ENCODE measurements at regions not wholly inside any gene's neighbourhood (a gene's known extent, or its start where the extent isn't known, plus 50 kb on each side); places are given as distances from the start of the nearest gene placed in this dataset.
A peak's percentile ranks its signal among the peaks of the same experiment; 100 is the strongest.
"Not testable (repeated sequence)": the region's sequence is repeated elsewhere in the genome, so short reads cannot be mapped to it uniquely, and the experiment has no call there.

- Histone ChIP-seq H3K36me3 (no peaks in the 10 kb centered on the region), H3K4me1 (no peaks in the 10 kb centered on the region), H3F3A (ENCODE audit: low read depth) (no peaks in the 10 kb centered on the region), H3K27me3 (no peaks in the 10 kb centered on the region), H3K9me3 (ENCODE audit: low read depth) (no peaks in the 10 kb centered on the region), H3K79me2 (ENCODE audit: low read depth) (no peaks in the 10 kb centered on the region), H3K9ac (no peak overlapping the region), H4K20me1 (ENCODE audit: low read depth) (no peaks in the 10 kb centered on the region), H3K27ac (no peak overlapping the region), H3K4me3 (no peak overlapping the region), H2AFZ (replicated peaks) (no peak overlapping the region), H3K4me2 (no peak overlapping the region)
- no peaks in the 10 kb centered on the region for H3K27me3 Mint-ChIP-seq (ENCODE audit: insufficient read depth, low read depth)
- H3K27ac Mint-ChIP-seq = no peak overlapping the region
- no peaks in the 10 kb centered on the region for H3K36me3 Mint-ChIP-seq
- no peaks in the 10 kb centered on the region for H3K9me3 Mint-ChIP-seq
- TF ChIP-seq EZH2phosphoT487 (IDR thresholded peaks at IDR 0.05) (no peak), EZH2 (IDR thresholded peaks at IDR 0.05) (no peak)
- TF ChIP-seq, protein P1, sequence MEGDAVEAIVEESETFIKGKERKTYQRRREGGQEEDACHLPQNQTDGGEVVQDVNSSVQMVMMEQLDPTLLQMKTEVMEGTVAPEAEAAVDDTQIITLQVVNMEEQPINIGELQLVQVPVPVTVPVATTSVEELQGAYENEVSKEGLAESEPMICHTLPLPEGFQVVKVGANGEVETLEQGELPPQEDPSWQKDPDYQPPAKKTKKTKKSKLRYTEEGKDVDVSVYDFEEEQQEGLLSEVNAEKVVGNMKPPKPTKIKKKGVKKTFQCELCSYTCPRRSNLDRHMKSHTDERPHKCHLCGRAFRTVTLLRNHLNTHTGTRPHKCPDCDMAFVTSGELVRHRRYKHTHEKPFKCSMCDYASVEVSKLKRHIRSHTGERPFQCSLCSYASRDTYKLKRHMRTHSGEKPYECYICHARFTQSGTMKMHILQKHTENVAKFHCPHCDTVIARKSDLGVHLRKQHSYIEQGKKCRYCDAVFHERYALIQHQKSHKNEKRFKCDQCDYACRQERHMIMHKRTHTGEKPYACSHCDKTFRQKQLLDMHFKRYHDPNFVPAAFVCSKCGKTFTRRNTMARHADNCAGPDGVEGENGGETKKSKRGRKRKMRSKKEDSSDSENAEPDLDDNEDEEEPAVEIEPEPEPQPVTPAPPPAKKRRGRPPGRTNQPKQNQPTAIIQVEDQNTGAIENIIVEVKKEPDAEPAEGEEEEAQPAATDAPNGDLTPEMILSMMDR (IDR thresholded peaks at IDR 0.05) = no peak
- H3K4me3 Mint-ChIP-seq = no peak overlapping the region
- DNase-seq (ENCODE audit: low spot score) = no peak
- no peaks in the 10 kb centered on the region for H3K4me1 Mint-ChIP-seq
These were observed 218.9 kb downstream of the NAP1L3 start for GRCh38 chrX:93454509-93454908.

DNA sequence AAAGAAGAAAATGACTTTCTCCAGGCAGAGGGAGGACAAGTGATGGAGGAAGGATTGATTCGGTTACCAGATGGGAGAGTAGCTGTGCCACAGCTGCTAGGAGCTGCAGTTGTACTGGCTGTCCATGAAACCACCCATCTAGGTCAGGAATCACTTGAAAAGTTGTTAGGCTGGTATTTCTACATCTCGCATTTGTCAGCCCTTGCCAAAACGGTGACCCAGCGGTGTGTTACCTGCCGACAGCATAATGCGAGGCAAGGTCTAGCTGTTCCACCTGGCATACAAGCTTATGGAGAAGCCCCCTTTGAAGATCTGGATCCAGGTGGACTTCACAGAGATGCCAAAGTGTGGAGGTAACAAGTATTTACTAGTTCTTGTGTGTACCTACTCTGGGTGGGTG, 238.7 kb downstream of the NAP1L3 start:
- H3K27me3 Mint-ChIP-seq (ENCODE audit: insufficient read depth, low read depth); H3K4me1 ChIP-seq; H3F3A ChIP-seq (ENCODE audit: low read depth); H4K20me1 ChIP-seq (ENCODE audit: low read depth); H2AFZ ChIP-seq (replicated peaks); H3K27ac Mint-ChIP-seq; H3K9me3 ChIP-seq (ENCODE audit: low read depth); DNase-seq (ENCODE audit: low spot score); H3K4me3 ChIP-seq; H3K27ac ChIP-seq; H3K4me1 Mint-ChIP-seq; H3K9me3 Mint-ChIP-seq; H3K4me3 Mint-ChIP-seq; H3K4me2 ChIP-seq; H3K9ac ChIP-seq; H3K36me3 Mint-ChIP-seq; H3K27me3 ChIP-seq; H3K36me3 ChIP-seq; H3K79me2 ChIP-seq (ENCODE audit: low read depth): not testable (repeated sequence)

DNA sequence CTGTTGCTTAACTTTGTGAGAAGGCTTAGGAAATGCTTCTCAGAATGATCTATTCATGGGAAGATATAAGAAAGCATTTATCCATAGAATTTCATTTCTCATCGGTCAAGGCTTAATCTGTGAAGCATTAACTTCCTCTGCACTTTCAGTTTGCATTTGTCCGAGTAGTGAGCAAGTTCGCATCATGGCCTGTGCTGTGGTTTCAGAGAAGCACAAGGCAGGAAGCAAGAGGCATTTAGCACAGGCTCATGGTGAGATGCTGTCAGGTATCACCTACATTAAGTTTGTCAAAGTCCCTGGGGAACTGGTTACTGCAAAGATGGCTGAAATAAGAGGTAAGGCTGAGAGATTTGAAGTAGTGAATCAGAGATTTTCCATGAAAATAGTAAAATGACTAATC, 244.9 kb downstream of the NAP1L3 start:
- no peak overlapping the region for H3K4me2 ChIP-seq
- no peaks in the 10 kb centered on the region for H3K27me3 ChIP-seq
- H3K9me3 ChIP-seq (ENCODE audit: low read depth) = no peaks in the 10 kb centered on the region
- no peak overlapping the region for H3K27ac Mint-ChIP-seq
- no peaks in the 10 kb centered on the region for H3K36me3 ChIP-seq
- H3F3A ChIP-seq (ENCODE audit: low read depth) = peaks cover 7% of the 10 kb centered on the region
- no peak overlapping the region for H3K4me3 ChIP-seq
- TF ChIP-seq EZH2phosphoT487 (IDR thresholded peaks at IDR 0.05) = no peak
- H3K79me2 ChIP-seq (ENCODE audit: low read depth) = no peaks in the 10 kb centered on the region
- no peak overlapping the region for H3K4me3 Mint-ChIP-seq
- H3K27me3 Mint-ChIP-seq (ENCODE audit: insufficient read depth, low read depth) = no peaks in the 10 kb centered on the region
- H3K27ac ChIP-seq = no peak overlapping the region
- no peaks in the 10 kb centered on the region for H4K20me1 ChIP-seq (ENCODE audit: low read depth)
- DNase-seq (ENCODE audit: low spot score) = no peak
- H2AFZ ChIP-seq (replicated peaks) = peak overlapping the region; percentile 17
- no peaks in the 10 kb centered on the region for H3K9me3 Mint-ChIP-seq
- H3K4me1 Mint-ChIP-seq = no peaks in the 10 kb centered on the region
- H3K36me3 Mint-ChIP-seq = no peaks in the 10 kb centered on the region
- H3K9ac ChIP-seq = no peak overlapping the region
- peaks cover 15% of the 10 kb centered on the region for H3K4me1 ChIP-seq

- peak; percentile 76 for DNase-seq (ENCODE audit: low spot score)
- H3K4me1 Mint-ChIP-seq = peaks cover 9% of the 10 kb centered on the region
These were observed 250.7 kb downstream of the NAP1L3 start for GRCh38 chrX:93422693-93423092.

More at GRCh38 chrX:93422693-93423092, 250.7 kb downstream of the NAP1L3 start:
- H3K36me3 ChIP-seq = no peaks in the 10 kb centered on the region
- Mint-ChIP-seq H3K27me3 (ENCODE audit: insufficient read depth, low read depth) (no peaks in the 10 kb centered on the region), H3K27ac (no peak overlapping the region), H3K4me3 (no peak overlapping the region), H3K9me3 (no peaks in the 10 kb centered on the region), H3K36me3 (no peaks in the 10 kb centered on the region)
- H2AFZ ChIP-seq (replicated peaks) = peak overlapping the region; percentile 61
- no peaks in the 10 kb centered on the region for H3K9me3 ChIP-seq (ENCODE audit: low read depth)
- H3K4me1 ChIP-seq = peaks cover 27% of the 10 kb centered on the region
- H3K27me3 ChIP-seq = no peaks in the 10 kb centered on the region
- H3K4me2 ChIP-seq = no peak overlapping the region
- no peak overlapping the region for H3K27ac ChIP-seq
- H4K20me1 ChIP-seq (ENCODE audit: low read depth) = no peaks in the 10 kb centered on the region
- no peaks in the 10 kb centered on the region for H3K79me2 ChIP-seq (ENCODE audit: low read depth)
- H3F3A ChIP-seq (ENCODE audit: low read depth) = peaks cover 12% of the 10 kb centered on the region
- TF ChIP-seq EZH2 (IDR thresholded peaks at IDR 0.05) (no peak), EZH2phosphoT487 (IDR thresholded peaks at IDR 0.05) (no peak)
- TF ChIP-seq, protein P1 (IDR thresholded peaks at IDR 0.05) = peak; percentile 78
- no peak overlapping the region for H3K4me3 ChIP-seq
- H3K9ac ChIP-seq = no peak overlapping the region

Measured in neural progenitor cell (in vitro differentiated cells).